SJSA1 (cell line): ENCODE measurements at regions not wholly inside any gene's neighbourhood (a gene's known extent, or its start where the extent isn't known, plus 50 kb on each side); places are given as distances from the start of the nearest gene placed in this dataset.

Experiments used
- DNase-seq, 2 experiments: peaks; one replicate each; pipeline ENCODE4 v3.0.0-alpha.2; 2015 to 2020; ENCODE audit warnings: low spot score in 2 of 2, low read depth in 1 of 2
- H3K27ac ChIP-seq: fragments of 250-450 bp; sonication (Bioruptor Pico); 2 replicates; pipeline ENCODE4 v1.5.1; 2020; ENCODE audit warnings: mild to moderate bottlenecking, moderate library complexity
- H3K27me3 ChIP-seq: fragments of 250-450 bp; sonication (Bioruptor Pico); replicated peaks from 2 replicates; pipeline ENCODE4 v1.5.1; 2020; ENCODE audit warnings: mild to moderate bottlenecking, moderate library complexity
- H3K36me3 ChIP-seq: fragments of 250-450 bp; sonication (Bioruptor Pico); 2 replicates; pipeline ENCODE4 v1.5.1; 2020; ENCODE audit warnings: mild to moderate bottlenecking
- H3K4me1 ChIP-seq: fragments of 250-450 bp; sonication (Bioruptor Pico); replicated peaks from 2 replicates; pipeline ENCODE4 v1.6.1; 2021; ENCODE audit warnings: mild to moderate bottlenecking
- H3K4me3 ChIP-seq: fragments of 250-450 bp; sonication (Bioruptor Pico); 2 replicates; pipeline ENCODE4 v1.5.1; 2020; ENCODE audit warnings: mild to moderate bottlenecking
- H3K9me3 ChIP-seq: fragments of 250-450 bp; sonication (Bioruptor Pico); replicated peaks from 2 replicates; pipeline ENCODE4 v1.5.1; 2020; ENCODE audit warnings: mild to moderate bottlenecking

DNA sequence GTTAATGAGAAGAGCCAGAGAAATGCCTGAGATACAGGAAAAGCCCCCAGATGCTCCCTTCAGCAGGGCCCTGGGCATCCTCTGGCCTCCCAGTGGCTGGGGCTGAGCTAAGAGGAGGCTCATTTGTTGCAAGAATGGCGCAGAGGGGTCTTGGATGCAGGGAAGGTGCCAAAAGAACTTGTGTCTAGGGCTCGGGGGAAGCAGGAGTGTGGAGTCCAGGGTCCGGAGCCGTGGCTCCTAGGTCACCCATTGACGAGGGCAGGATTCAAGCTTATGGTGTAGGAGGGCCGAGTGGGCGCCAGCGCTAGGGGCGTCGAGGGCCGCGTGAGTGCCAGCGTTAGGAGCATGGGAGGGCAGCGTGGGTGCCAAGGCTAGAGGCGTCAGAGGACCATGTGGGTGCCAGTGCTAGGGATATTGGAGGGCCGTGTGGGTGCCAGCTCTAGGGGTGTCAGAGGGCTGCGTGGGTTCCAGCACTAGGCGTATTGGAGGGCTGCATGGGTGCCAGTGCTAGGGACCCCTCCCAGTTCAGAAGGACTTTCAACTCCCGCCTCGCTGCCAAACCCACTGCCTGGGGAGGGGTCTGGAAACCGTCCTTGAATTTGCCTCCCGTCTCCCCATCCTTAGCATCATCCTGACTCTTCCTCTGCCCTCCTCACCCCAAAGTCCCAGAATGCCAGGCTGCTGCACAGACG, 250.5 kb upstream of the AFDN start:
- DNase-seq = no peak
- Histone ChIP-seq H3K27me3 (no peaks in the 10 kb centered on the region), H3K4me1 (peaks cover 41% of the 10 kb centered on the region), H3K9me3 (no peaks in the 10 kb centered on the region), H3K4me3 (no peak overlapping the region), H3K36me3 (no peaks in the 10 kb centered on the region), H3K27ac (no peak overlapping the region)

DNA sequence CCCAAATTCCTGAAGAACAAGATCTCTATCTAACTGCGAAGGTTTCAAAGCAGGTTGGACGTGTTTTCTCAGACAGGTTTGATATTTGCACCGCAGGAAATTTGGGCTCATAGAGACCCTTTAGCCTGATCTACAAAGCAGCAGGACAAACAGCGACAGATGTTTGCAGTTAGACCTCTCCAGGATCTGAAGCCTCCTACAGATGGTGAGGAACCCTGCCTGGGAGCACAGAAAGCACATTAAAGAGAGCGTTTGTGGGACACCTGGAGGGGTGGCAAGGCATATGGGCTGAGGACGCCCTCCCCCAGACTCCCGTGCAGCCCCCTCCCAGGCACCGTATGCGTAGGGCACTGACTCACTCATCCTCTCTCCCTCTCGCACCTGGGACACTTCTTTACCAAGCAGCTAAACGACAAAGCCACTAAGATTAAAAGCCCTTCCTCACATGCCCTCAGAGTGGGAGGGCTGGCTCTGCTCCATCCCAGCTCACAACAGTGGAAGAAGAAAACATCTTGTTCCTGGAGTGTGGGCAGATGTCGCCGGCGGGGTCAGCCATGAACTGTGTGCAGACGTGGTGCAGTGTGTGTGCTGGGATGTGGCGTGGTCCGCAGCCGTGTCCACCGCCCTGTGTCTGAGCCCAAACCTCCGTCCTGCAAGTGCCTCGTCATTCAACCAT, 249.7 kb upstream of the AFDN start:
- DNase-seq = no peak
- Histone ChIP-seq H3K4me3 (no peak overlapping the region), H3K27ac (no peak overlapping the region), H3K36me3 (no peaks in the 10 kb centered on the region), H3K4me1 (peaks cover 33% of the 10 kb centered on the region), H3K9me3 (no peaks in the 10 kb centered on the region), H3K27me3 (no peaks in the 10 kb centered on the region)

DNA sequence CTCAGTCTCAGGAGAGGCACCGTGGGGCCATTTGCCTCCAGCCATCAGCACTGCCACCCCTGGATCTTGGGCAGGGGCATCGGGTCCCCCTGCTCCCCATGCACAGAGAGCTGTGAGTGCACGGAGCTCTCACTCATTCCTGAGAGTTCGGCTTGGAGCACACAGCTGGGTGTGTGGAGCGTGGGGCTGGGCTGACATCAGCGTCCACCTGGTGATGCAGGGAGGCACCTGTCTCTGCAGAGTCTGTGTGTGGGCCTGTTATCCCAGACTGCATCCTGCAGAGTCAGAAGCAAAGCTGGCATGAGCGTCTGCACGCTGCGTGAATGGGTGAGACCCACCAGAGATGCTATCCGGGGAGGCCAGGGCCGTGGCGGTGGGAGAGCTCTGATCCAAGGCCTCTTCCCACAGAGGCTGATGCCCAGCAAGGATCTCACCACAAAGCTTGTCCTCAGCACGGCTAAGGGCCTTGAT, 248.8 kb upstream of the AFDN start:
- no peak for DNase-seq
- no peak overlapping the region for H3K4me3 ChIP-seq
- peaks cover 24% of the 10 kb centered on the region for H3K4me1 ChIP-seq
- no peaks in the 10 kb centered on the region for H3K9me3 ChIP-seq
- H3K27me3 ChIP-seq = no peaks in the 10 kb centered on the region
- H3K36me3 ChIP-seq = no peaks in the 10 kb centered on the region
- no peak overlapping the region for H3K27ac ChIP-seq

DNA sequence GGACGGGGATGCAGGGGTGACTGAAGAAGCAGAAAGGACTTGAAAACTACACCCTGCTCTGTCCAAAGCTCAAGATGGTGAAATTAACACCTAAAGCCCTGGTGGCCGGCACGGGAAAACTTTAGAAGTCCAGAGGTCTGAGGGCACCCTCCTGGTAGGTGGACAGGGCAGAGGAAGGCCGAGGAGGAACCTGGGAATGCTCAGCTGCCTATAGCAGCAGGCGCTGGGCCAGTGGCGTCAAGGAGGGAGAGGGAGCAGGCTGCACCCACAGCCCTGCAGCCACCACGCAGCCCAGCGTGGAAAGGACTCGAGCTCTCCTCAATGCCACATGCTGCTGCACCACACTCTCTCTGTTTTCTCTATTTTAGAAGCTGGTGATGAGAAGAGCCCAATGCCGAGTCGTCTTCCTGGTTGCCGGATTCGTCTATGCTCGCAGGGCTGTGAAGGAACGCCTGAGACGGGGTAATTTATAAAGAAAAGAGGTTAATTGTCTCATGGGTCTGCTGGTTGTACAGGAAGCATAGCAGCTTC, 248.3 kb upstream of the AFDN start:
- Histone ChIP-seq H3K9me3 (no peaks in the 10 kb centered on the region), H3K4me3 (no peak overlapping the region)
- no peak for DNase-seq

DNA sequence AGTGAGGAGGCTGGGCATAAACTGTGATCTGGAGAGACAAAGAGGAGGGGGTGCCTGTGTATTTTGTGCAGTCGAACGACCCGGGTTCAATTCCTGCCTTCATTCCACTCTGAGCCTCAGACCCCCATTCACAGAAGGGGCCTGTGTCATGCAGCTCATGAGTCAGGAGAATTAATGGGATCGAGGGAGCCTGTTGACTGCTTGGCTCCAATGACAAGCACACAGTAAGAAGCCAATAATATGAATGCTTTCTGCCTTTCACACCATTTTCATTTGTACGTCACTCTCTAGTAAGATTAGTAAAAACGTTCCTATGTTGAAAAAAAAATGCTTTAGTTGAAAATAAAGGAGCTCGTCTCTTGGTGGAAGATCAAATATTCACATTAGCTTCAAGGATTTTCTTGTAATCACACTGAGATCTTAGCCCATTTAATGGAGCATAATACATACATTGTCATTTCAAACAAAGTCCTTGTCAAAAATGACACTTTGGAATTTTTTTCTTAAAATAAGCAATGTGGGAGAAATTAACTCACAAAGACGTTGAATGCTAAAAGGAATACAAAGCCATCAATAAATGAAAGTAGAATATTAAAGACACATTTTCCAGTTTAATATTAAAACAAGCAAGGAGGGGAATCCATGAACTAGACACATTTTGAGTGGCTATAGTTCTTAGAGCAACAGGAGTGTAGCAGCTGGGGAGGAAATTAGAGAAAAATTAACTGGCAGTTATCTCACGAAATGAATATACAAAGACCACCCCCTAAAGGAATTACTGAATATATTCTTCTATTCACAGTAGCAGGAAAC, 246.7 kb upstream of the AFDN start:
- no peak for DNase-seq
- no peaks in the 10 kb centered on the region for H3K27me3 ChIP-seq
- peaks cover 11% of the 10 kb centered on the region for H3K4me1 ChIP-seq
- no peak overlapping the region for H3K4me3 ChIP-seq
- no peaks in the 10 kb centered on the region for H3K36me3 ChIP-seq
- H3K9me3 ChIP-seq = no peaks in the 10 kb centered on the region
- no peak overlapping the region for H3K27ac ChIP-seq

More for the DNA sequence above, 248.3 kb upstream of the AFDN start:
- no peaks in the 10 kb centered on the region for H3K27me3 ChIP-seq
- no peak overlapping the region for H3K27ac ChIP-seq
- peaks cover 18% of the 10 kb centered on the region for H3K4me1 ChIP-seq
- no peaks in the 10 kb centered on the region for H3K36me3 ChIP-seq

DNA sequence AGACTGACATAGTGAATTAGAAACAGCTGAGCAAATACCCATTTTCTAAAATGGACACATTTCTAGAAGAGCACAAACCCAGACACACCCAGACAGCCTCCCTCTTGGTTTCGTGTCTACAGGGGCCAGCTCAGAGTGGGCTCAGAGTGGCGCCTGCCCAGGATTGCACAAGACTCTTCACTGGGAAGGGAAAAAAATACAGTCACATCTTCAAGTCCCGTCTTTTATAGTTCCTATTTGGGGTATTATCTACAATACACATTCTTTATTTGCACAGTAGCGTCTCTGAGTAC, 246.1 kb upstream of the AFDN start:
- no peak overlapping the region for H3K27ac ChIP-seq
- H3K27me3 ChIP-seq = no peaks in the 10 kb centered on the region
- peaks cover 11% of the 10 kb centered on the region for H3K4me1 ChIP-seq
- no peaks in the 10 kb centered on the region for H3K9me3 ChIP-seq
- no peaks in the 10 kb centered on the region for H3K36me3 ChIP-seq
- peak in 1 of 2 experiments; percentile 34 for DNase-seq
- no peak overlapping the region for H3K4me3 ChIP-seq

DNA sequence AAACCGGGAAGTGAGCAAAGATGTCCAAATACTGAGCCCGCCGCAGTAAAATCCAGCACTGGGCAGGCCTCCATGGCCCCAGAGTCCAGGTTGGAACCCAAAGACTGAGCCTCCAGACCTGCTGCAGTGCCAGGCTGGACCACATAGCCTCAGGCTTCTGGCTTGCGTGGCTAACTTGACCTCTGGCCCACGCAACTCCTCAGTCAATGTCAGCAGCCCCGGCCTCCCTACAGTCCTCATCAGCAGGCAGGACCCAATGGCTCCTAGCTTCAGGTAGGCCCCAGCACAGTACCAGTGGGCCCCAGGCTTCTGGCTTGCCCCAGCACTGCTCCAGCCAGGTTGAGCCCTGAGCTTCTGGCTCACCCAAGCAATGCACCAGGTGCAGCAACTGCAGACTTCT, 245.1 kb upstream of the AFDN start:
- DNase-seq = no peak
- Histone ChIP-seq H3K4me1 (peaks cover 11% of the 10 kb centered on the region), H3K36me3 (no peaks in the 10 kb centered on the region), H3K27ac (no peak overlapping the region), H3K4me3 (no peak overlapping the region), H3K27me3 (no peaks in the 10 kb centered on the region), H3K9me3 (no peaks in the 10 kb centered on the region)

DNA sequence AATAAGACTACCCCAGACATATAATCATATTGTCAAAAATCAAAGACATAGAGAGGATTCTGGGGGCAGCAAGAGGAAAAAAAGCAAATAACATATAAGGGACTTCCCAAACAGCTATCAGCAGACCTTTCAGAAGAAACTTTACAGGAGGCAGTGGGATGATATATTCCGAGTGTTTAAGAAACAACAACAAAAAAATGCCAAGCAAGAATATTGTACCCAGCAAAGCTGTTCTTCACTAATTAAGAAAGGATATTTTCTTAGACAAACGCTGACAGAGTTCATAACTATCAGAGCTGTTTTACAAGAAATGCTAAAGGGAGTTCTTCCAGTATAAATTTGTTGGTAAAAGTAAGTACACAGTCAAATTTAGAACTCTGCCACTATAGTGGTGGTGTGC, 243.3 kb upstream of the AFDN start:
- no peaks in the 10 kb centered on the region for H3K27me3 ChIP-seq
- no peak overlapping the region for H3K27ac ChIP-seq
- H3K4me1 ChIP-seq = peaks cover 22% of the 10 kb centered on the region
- H3K9me3 ChIP-seq = no peaks in the 10 kb centered on the region
- DNase-seq = no peak
- no peaks in the 10 kb centered on the region for H3K36me3 ChIP-seq
- no peak overlapping the region for H3K4me3 ChIP-seq

DNA sequence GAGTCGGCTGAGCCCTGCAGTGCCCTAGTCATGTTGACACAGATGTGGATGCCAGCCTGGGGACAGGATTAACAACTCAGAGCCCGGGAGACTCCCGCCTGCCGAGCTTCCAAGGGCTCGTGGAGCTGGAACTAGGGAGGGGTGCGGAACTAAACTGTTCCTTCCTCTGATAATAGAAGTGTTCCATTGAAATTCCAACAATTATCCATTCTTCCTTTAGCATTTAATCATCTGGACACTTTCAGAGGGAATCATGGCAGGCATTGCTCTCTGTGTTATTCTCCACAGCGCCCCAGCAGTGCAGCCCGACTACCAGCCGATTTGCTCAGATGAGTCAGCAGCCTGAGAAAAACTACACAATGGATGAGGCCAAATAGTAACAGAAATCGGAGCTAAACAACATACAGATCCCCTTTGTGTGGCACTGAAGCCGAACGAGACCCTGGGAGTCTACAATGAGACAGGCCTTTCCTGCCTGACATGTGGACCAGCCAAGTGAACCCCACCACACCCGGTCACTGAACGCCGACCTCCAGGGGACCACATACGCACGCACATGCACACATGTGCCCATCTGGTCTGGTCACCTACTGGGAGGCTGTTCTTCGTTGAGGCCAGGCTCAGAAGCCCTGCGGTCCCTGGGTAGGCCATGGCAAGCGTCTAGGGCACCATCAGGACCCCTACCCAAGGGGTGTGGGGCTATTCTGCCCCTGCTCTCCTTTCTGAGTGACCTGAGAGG, 238.4 kb upstream of the AFDN start:
- Histone ChIP-seq H3K36me3 (no peaks in the 10 kb centered on the region), H3K4me3 (no peak overlapping the region), H3K9me3 (no peaks in the 10 kb centered on the region), H3K27me3 (no peaks in the 10 kb centered on the region), H3K27ac (peak overlapping the region; percentile 85), H3K4me1 (peaks cover 17% of the 10 kb centered on the region)
- peak; percentile 76 to 91 for DNase-seq

DNA sequence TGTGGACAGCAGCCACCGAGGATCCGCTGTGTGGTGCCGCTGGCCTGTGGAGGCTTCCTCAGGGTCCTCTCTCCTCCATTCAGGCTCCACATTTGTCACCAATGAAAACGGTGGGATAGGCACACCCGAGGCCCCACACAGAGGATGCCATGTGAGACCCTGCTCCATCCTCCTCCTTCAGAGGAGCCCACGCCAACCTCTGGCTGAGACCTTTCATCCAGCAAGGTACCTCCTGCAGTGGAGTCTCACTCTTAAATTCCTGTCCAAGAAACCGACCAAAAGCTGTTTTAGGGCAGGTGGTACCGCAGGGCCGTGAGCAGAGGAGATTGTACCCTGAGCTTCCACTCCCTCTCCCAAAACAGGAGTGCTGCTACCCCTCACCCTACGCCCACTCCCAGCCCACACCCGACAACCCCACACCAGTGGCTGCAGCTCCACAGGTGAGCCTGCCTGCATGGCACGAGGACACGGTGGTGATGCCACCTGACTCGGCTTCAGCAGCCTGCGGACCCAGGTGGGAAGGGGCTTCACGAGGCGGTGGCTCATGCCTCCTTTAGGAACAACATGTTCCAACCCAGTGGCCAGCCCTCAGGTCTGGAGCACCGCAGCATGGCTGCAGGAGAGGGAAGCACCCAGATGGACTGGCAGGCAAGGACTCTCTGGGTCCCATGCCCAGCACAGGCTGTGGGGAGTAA, 237.6 kb upstream of the AFDN start:
- Histone ChIP-seq H3K36me3 (no peaks in the 10 kb centered on the region), H3K4me1 (peaks cover 17% of the 10 kb centered on the region), H3K4me3 (no peak overlapping the region), H3K9me3 (no peaks in the 10 kb centered on the region), H3K27ac (peak overlapping the region; percentile 85), H3K27me3 (no peaks in the 10 kb centered on the region)
- no peak for DNase-seq

DNA sequence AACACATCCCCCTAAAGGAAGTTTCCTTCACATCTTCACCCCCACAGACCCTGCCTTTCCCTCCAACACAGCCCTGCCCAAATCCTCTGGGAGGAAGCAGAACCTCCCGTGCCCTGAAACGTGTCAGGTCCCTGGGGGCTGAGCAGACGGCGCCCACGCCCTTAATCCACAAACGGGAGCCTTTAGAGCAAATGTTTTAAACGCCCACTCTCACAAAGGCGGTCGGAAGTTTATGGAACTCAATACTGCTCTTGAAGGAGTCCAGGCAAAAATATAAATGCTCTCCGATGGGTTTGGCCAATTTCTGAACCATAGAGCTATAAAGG, 237.1 kb upstream of the AFDN start:
- DNase-seq = no peak
- Histone ChIP-seq H3K36me3 (no peaks in the 10 kb centered on the region), H3K27me3 (no peaks in the 10 kb centered on the region), H3K4me1 (peaks cover 17% of the 10 kb centered on the region), H3K4me3 (no peak overlapping the region), H3K27ac (no peak overlapping the region), H3K9me3 (no peaks in the 10 kb centered on the region)

DNA sequence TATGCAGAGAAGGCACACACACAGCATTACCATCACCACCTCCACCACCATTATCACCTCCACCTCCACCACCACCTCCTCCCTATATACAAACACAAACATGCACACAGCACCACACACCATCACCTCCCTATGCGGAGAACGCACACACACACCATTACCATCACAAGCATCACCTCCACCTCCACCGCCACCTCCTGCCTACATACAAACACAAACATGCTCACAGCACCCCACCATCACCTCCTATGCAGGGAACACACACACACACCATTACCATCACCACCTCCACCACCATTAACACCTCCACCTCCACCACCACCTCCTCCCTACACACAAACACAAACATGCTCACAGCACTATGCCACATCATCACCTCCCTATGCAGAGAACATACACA, 236.5 kb upstream of the AFDN start:
- H3K27me3 ChIP-seq = no peaks in the 10 kb centered on the region
- no peak overlapping the region for H3K27ac ChIP-seq
- H3K4me3 ChIP-seq = no peak overlapping the region
- H3K9me3 ChIP-seq = no peaks in the 10 kb centered on the region
- DNase-seq = no peak
- peaks cover 17% of the 10 kb centered on the region for H3K4me1 ChIP-seq
- H3K36me3 ChIP-seq = no peaks in the 10 kb centered on the region
